GM12873 (cell line): ENCODE measurements at regions not wholly inside any gene's neighbourhood (a gene's known extent, or its start where the extent isn't known, plus 50 kb on each side); places are given as distances from the start of the nearest gene placed in this dataset.

Source experiments
- CTCF ChIP-seq: IDR thresholded peaks from 2 replicates; pipeline ENCODE4 v1.5.1; 2012; ENCODE audit warnings: low read depth, mild to moderate bottlenecking, moderate library complexity, low read length, control low read depth; ENCODE audit not compliant: insufficient read depth; ENCODE audit errors: missing control alignments

GRCh38 chr7:93004906-93005305, 112.9 kb downstream of the SAMD9 start:
- TF ChIP-seq CTCF: no peak

DNA sequence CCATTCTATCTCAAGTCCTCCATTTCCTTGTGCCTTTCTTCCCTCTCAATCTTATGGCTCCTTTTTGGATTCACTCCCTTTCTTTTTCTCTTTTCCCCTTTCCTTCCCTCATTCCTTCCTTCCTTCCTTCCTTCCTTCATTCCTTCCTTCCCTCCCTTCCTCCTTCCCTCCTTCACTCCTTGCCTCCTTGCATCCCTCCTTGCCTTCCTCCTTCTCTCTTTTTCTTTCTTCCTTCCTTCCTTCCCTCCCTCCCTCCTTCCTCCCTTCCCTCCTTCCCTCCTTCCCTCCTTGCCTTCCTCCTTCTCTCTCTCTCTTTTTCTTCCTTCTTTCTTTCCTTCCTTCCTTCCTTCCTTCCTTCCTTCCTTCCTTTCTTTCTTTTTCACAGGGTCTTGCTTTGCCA, 120.1 kb downstream of the SAMD9 start:
- no peak for TF ChIP-seq CTCF

GRCh38 chr7:92997152-92997551, 120.6 kb downstream of the SAMD9 start:
- TF ChIP-seq CTCF: no peak

DNA sequence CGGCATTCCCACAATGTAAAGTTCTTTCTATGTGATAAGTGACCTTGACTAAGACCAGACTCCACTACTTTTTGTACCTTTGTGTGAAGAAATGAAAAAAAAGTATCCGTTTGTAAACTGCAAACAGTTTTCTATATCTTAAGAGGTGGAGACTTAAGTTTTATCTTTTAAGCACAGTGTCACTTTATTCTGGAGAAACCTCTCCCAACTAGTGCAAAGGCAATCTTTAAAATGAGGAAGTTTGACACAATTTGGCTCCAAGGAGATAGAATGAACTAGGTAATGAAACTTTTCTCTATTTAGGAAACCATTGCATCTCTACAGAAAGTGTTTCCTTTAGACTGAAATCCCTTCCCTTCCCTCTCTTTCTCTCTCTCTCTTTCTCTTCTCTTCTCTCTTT, 122.9 kb downstream of the SAMD9 start:
- no peak for TF ChIP-seq CTCF

DNA sequence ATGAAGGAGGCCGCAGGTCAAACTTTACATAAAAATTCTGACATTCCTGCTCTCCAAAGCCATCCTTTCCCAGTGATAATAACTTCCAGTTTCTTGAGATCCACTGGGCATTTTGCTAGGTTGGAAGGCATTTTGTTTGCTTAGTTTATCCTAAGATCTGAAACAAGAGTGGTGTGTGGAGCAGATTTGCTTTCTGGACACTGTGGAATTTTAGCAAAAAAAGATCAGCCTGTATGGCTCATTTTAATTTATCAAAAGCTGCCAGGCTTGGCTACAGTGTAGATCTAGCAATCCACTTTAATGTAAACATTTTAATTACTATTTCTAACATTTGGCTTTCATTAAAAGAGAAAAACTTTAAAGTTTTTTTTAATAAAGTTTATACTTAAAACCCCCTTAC, 124.8 kb downstream of the SAMD9 start:
- no peak for TF ChIP-seq CTCF

- no peak for TF ChIP-seq CTCF
Measured at GRCh38 chr7:92992483-92992882, 125.3 kb downstream of the SAMD9 start.

DNA sequence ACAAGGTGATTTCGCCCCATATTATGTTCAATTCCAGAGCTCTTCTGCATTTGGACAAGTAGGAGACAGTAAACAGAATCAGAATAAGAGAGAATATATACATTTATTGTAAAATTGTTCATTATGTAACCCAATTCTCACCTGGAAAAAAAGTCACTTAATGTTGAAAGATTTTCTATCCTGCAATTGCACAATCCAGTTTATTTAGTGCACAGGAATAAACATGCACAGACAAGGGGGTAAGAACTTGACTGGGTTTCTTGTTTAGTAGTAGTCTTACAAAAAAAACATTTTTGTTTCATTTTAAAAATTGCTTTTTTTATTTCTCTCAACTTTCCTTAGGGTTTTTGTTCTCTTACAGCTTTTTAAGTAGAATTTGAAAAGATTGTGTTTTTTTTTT, 126.6 kb downstream of the SAMD9 start:
- no peak for TF ChIP-seq CTCF
